Esophagus squamous epithelium (tissue), 5 donors: ENCODE measurements at regions not wholly inside any gene's neighbourhood (a gene's known extent, or its start where the extent isn't known, plus 50 kb on each side); places are given as distances from the start of the nearest gene placed in this dataset.

Experiments
- DNase-seq: peaks from one replicate; lab custom pipeline; 2025; lab: John Stamatoyannopoulos, UW
- H3K27ac ChIP-seq, 4 donors: fragments of 200-600 bp; sonication (generic); one replicate each; pipeline ENCODE4 v1.5.1; 2016 to 2019; ENCODE audit warnings: mild to moderate bottlenecking in 1 of 4
- H3K27me3 ChIP-seq, 4 donors: fragments of 200-600 bp; sonication (generic); 1 replicate in 3 of 4; 2 replicates in 1 of 4; pipeline versions ENCODE4 v1.5.1 to v1.6.0; 2017 to 2021; ENCODE audit warnings: antibody characterized with exemption in 1 of 4
- H3K36me3 ChIP-seq, 3 donors: fragments of 200-600 bp; sonication (generic); one replicate each; pipeline ENCODE4 v1.5.1; 2016 to 2019
- H3K4me1 ChIP-seq, 3 donors: fragments of 200-600 bp; sonication (generic); one replicate each; pipeline ENCODE4 v1.5.1; 2017 to 2019
- H3K4me3 ChIP-seq, 4 donors: fragments of 200-600 bp; sonication (generic); 1 replicate in 3 of 4; 2 replicates in 1 of 4; pipeline ENCODE4 v1.5.1; 2016 to 2019; ENCODE audit warnings: mild to moderate bottlenecking in 2 of 4, moderate library complexity in 1 of 4
- H3K9me3 ChIP-seq, 3 donors: fragments of 200-600 bp; sonication (generic); one replicate each; pipeline ENCODE4 v1.5.1; 2016 to 2019
- CTCF ChIP-seq, 6 experiments: fragments of 450-650 bp in 4 of 6; fragments of 200-600 bp in 2 of 6; sonication (generic) in 2 of 6; IDR thresholded peaks; one replicate each; pipeline ENCODE4 v1.5.1; 2016 to 2019; ENCODE audit warnings: antibody characterized with exemption in 6 of 6, mild to moderate bottlenecking in 4 of 6, moderate library complexity in 4 of 6
- POLR2A ChIP-seq, 4 donors: fragments of 450-650 bp; IDR thresholded peaks; one replicate each; pipeline ENCODE4 v1.6.1; 2017; ENCODE audit warnings: antibody characterized with exemption in 4 of 4, mild to moderate bottlenecking in 4 of 4, moderate library complexity in 3 of 4
- WGBS, 2 donors: methylation state at CpG; one replicate each; pipeline ENCODE4 v1.1.5; 2018; 5-methylcytosine and 5-hydroxymethylcytosine counted together
- intact Hi-C: fragments of 100-400 bp; cut with DNase I; formaldehyde crosslinking; loops from one replicate; pipeline ENCODE4 v1.15.0; 2022
- donor health status: DM: yes; HTN: yes; CAD: no.

GRCh38 chr19:29003641-29004409 is 209.1 kb downstream of the UQCRFS1 start:
- Histone ChIP-seq H3K27me3 (peaks cover 0 to 8% (median 0%) of the 10 kb centered on the region in 4 donors), H3K27ac (no peak overlapping the region), H3K4me3 (no peak overlapping the region), H3K9me3 (no peaks in the 10 kb centered on the region), H3K36me3 (no peaks in the 10 kb centered on the region), H3K4me1 (no peaks in the 10 kb centered on the region)
- intact Hi-C loops = no loop called here
- WGBS, 2 donors = 35 to 66% methylated on average over 4 to 5 of the region's 7 CpGs
- TF ChIP-seq POLR2A (IDR thresholded peaks at IDR 0.05) = no peak
- no peak for TF ChIP-seq CTCF (IDR thresholded peaks at IDR 0.05)
- DNase-seq = no peak

- Histone ChIP-seq H3K4me3 (no peak overlapping the region), H3K4me1 (no peaks in the 10 kb centered on the region), H3K9me3 (no peaks in the 10 kb centered on the region), H3K27ac (no peak overlapping the region), H3K36me3 (no peaks in the 10 kb centered on the region), H3K27me3 (peaks cover 0 to 8% (median 0%) of the 10 kb centered on the region in 4 donors)
- intact Hi-C loops = no loop called here
- DNase-seq = no peak
- WGBS, 2 donors = 51 to 68% methylated on average over 5 to 9 of the region's 10 CpGs
- TF ChIP-seq POLR2A (IDR thresholded peaks at IDR 0.05) = no peak
- TF ChIP-seq CTCF (IDR thresholded peaks at IDR 0.05) = no peak
Observed at GRCh38 chr19:29002336-29002735, 210.6 kb downstream of the UQCRFS1 start.

GRCh38 chr19:29001597-29002245 is 211.2 kb downstream of the UQCRFS1 start:
- H3K9me3 ChIP-seq = no peaks in the 10 kb centered on the region
- 42 to 46% methylated on average over 11 to 12 of the region's 12 CpGs for WGBS, 2 donors
- TF ChIP-seq POLR2A (IDR thresholded peaks at IDR 0.05) = no peak
- no peak for TF ChIP-seq CTCF (IDR thresholded peaks at IDR 0.05)
- H3K27me3 ChIP-seq = peaks cover 0 to 8% (median 0%) of the 10 kb centered on the region in 4 donors
- no peak for DNase-seq
- H3K27ac ChIP-seq = no peak overlapping the region
- intact Hi-C loops = no loop called here
- H3K4me3 ChIP-seq = no peak overlapping the region
- no peaks in the 10 kb centered on the region for H3K36me3 ChIP-seq
- no peaks in the 10 kb centered on the region for H3K4me1 ChIP-seq

GRCh38 chr19:29001141-29001581 is 211.8 kb downstream of the UQCRFS1 start:
- intact Hi-C loops = no loop called here
- no peaks in the 10 kb centered on the region for H3K4me1 ChIP-seq
- peaks cover 0 to 8% (median 0%) of the 10 kb centered on the region in 4 donors for H3K27me3 ChIP-seq
- H3K9me3 ChIP-seq = no peaks in the 10 kb centered on the region
- 46 to 67% methylated on average over 1 to 2 of the region's 7 CpGs for whole genome bisulfite sequencing, 2 donors
- no peak for DNase-seq
- TF ChIP-seq CTCF (IDR thresholded peaks at IDR 0.05) = no peak
- no peak for TF ChIP-seq POLR2A (IDR thresholded peaks at IDR 0.05)
- no peaks in the 10 kb centered on the region for H3K36me3 ChIP-seq
- no peak overlapping the region for H3K4me3 ChIP-seq
- H3K27ac ChIP-seq = no peak overlapping the region
